GM18870 (cell line): ENCODE measurements at regions not wholly inside any gene's neighbourhood (a gene's known extent, or its start where the extent isn't known, plus 50 kb on each side); places are given as distances from the start of the nearest gene placed in this dataset.
"Not testable (repeated sequence)": the region's sequence is repeated elsewhere in the genome, so short reads cannot be mapped to it uniquely, and the experiment has no call there.

Experiments
- ATAC-seq: cut with Tn5 transposase; IDR thresholded peaks from one replicate; pipeline ENCODE4 v1.9.1; 2021; ENCODE audit warnings: moderate library complexity; ENCODE audit not compliant: unreplicated experiment

GRCh38 chr5:125227333-125228095 is 481.1 kb upstream of the ZNF608 start:
- no peak for ATAC-seq

- no peak for ATAC-seq
These were observed 482.1 kb upstream of the ZNF608 start for GRCh38 chr5:125228363-125229070.

- ATAC-seq: no peak
These were observed 483.1 kb upstream of the ZNF608 start for GRCh38 chr5:125229556-125229955.

- ATAC-seq: no peak
These were observed 486.4 kb upstream of the ZNF608 start for GRCh38 chr5:125232779-125233230.

- ATAC-seq: no peak
These were observed 487.5 kb upstream of the ZNF608 start for GRCh38 chr5:125233944-125234343.

- ATAC-seq: no peak
These were observed 489.6 kb upstream of the ZNF608 start for GRCh38 chr5:125236007-125236406.

- no peak for ATAC-seq
These were observed 490.5 kb upstream of the ZNF608 start for GRCh38 chr5:125236981-125237380.

- ATAC-seq: no peak
These were observed 498.1 kb upstream of the ZNF608 start for GRCh38 chr5:125244531-125244930.

GRCh38 chr5:125245216-125245615 is 498.8 kb upstream of the ZNF608 start:
- no peak for ATAC-seq

GRCh38 chr5:125249400-125249799 is 503.0 kb upstream of the ZNF608 start:
- ATAC-seq: no peak

- no peak for ATAC-seq
These were observed 505.3 kb upstream of the ZNF608 start for GRCh38 chr5:125251703-125252102.

GRCh38 chr5:125253634-125254033 is 507.2 kb upstream of the ZNF608 start:
- not testable (repeated sequence) for ATAC-seq

- ATAC-seq: no peak
These were observed 507.8 kb upstream of the ZNF608 start for GRCh38 chr5:125254267-125254666.

GRCh38 chr5:125256296-125256695 is 509.9 kb upstream of the ZNF608 start:
- no peak for ATAC-seq

- no peak for ATAC-seq
These were observed 510.9 kb upstream of the ZNF608 start for GRCh38 chr5:125257057-125257972.

GRCh38 chr5:125257997-125258396 is 511.6 kb upstream of the ZNF608 start:
- ATAC-seq: no peak

- ATAC-seq: no peak
These were observed 512.2 kb upstream of the ZNF608 start for GRCh38 chr5:125258615-125259014.

GRCh38 chr5:125261505-125262250 is 515.2 kb upstream of the ZNF608 start:
- no peak for ATAC-seq

- ATAC-seq: no peak
These were observed 516.3 kb upstream of the ZNF608 start for GRCh38 chr5:125262782-125263181.

GRCh38 chr5:125263356-125263755 is 516.9 kb upstream of the ZNF608 start:
- ATAC-seq: no peak

- ATAC-seq: no peak
These were observed 519.7 kb upstream of the ZNF608 start for GRCh38 chr5:125266106-125266505.
